22Rv1 (cell line): ENCODE measurements at regions not wholly inside any gene's neighbourhood (a gene's known extent, or its start where the extent isn't known, plus 50 kb on each side); places are given as distances from the start of the nearest gene placed in this dataset.

Source experiments
- ZFX ChIP-seq: fragments of 450-650 bp; IDR thresholded peaks from 2 replicates; pipeline ENCODE4 v1.6.1; 2017; ENCODE audit warnings: antibody characterized with exemption, borderline replicate concordance
- TF ChIP-seq, protein P1 (sequence below): fragments of 450-650 bp; IDR thresholded peaks from 2 replicates; pipeline ENCODE4 v1.5.1; 2017; ENCODE audit warnings: mild to moderate bottlenecking

DNA sequence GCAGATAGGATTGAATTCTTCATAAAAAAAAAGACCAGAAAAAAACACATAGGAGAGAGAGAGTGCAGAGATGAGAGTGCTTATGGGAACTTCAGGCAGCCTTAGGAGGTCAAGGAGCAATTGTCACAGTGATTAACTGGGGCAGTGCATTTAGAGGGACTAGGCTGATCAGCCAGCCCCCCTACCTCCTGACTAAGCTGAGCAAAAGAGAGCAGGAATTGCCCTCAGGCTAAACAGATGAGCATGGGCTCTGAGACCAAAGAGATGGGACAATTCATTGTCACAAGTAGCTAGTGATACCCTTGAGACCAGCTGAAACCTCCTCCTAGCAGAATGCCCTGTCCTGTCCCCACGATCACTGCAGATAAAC is 124.0 kb downstream of the BTG1 start:
- TF ChIP-seq, protein P1, sequence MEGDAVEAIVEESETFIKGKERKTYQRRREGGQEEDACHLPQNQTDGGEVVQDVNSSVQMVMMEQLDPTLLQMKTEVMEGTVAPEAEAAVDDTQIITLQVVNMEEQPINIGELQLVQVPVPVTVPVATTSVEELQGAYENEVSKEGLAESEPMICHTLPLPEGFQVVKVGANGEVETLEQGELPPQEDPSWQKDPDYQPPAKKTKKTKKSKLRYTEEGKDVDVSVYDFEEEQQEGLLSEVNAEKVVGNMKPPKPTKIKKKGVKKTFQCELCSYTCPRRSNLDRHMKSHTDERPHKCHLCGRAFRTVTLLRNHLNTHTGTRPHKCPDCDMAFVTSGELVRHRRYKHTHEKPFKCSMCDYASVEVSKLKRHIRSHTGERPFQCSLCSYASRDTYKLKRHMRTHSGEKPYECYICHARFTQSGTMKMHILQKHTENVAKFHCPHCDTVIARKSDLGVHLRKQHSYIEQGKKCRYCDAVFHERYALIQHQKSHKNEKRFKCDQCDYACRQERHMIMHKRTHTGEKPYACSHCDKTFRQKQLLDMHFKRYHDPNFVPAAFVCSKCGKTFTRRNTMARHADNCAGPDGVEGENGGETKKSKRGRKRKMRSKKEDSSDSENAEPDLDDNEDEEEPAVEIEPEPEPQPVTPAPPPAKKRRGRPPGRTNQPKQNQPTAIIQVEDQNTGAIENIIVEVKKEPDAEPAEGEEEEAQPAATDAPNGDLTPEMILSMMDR = no peak
- TF ChIP-seq ZFX = no peak
